ENCODE measurements at regions not wholly inside any gene's neighbourhood (a gene's known extent, or its start where the extent isn't known, plus 50 kb on each side); places are given as distances from the start of the nearest gene placed in this dataset.

DNA sequence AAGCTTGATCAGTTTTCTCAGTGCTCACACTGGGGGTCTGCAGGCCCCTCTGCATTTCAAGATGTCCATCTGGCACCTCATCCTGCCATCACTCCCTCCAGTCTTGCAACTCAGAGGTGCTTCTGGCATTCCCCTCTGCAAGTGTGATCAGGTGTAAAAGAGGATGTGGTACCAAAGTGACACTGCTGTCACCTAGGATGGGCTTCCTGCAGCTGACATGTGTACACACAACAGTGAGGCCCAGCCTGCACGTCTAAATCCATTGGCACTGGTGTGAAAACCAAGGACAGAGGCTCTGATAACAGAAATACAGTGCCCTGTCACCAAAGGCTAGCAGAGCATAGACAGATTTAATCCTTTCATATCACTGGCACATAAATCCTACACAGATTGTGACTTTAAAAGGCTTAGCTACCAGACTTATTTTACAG lies 162.5 kb upstream of the CELF2 start:
- Histone ChIP-seq H3K14ac (ENCODE audit: low read length) (no peak overlapping the region), H3K23ac (ENCODE audit: low read length) (no peak overlapping the region), H3K4me2 (ENCODE audit: low read length) (no peak overlapping the region), H4K8ac (ENCODE audit: low read depth, low read length) (no peak overlapping the region), H2AK5ac (ENCODE audit: low read length) (no peak overlapping the region), H3K79me2 (ENCODE audit: control insufficient read depth, insufficient read depth, low read length, poor library complexity) (no peaks in the 10 kb centered on the region), H2BK5ac (ENCODE audit: low read depth, low read length, poor library complexity) (no peak overlapping the region), H3K9me3 (ENCODE audit: insufficient read depth, low read depth, low read length) (peaks cover 3% of the 10 kb centered on the region), H3K27ac (ENCODE audit: low read depth, low read length) (no peak overlapping the region), H3K9ac (ENCODE audit: low read length) (no peak overlapping the region), H3K36me3 (ENCODE audit: control insufficient read depth in 1 of 2, insufficient read depth in 2 of 2, low read length in 2 of 2) (no peaks in the 10 kb centered on the region), H2BK12ac (ENCODE audit: low read length) (no peak overlapping the region), H3K4ac (ENCODE audit: low read depth, low read length) (no peak overlapping the region), H3K4me1 (ENCODE audit: control insufficient read depth in 1 of 2, insufficient read depth in 2 of 2, low read length in 2 of 2) (no peaks in the 10 kb centered on the region), H3K27me3 (ENCODE audit: insufficient read depth, low read length) (no peaks in the 10 kb centered on the region), H2BK120ac (ENCODE audit: insufficient read depth, low read length, poor library complexity) (no peak overlapping the region), H3K4me3 (ENCODE audit: low read depth, low read length) (no peak overlapping the region), H4K91ac (ENCODE audit: low read depth, low read length) (no peak overlapping the region), H3K79me1 (ENCODE audit: low read length) (no peaks in the 10 kb centered on the region), H3K18ac (ENCODE audit: low read length) (no peak overlapping the region), H4K12ac (ENCODE audit: low read depth, low read length) (no peak overlapping the region), H2AFZ (ENCODE audit: insufficient read depth, low read length, poor library complexity) (no peak overlapping the region)
- no CpG with 5 or more reads among the region's 1 CpG for WGBS (ENCODE audit: extremely low coverage, insufficient coverage, insufficient read length)
- DNase-seq: no peak

DNA sequence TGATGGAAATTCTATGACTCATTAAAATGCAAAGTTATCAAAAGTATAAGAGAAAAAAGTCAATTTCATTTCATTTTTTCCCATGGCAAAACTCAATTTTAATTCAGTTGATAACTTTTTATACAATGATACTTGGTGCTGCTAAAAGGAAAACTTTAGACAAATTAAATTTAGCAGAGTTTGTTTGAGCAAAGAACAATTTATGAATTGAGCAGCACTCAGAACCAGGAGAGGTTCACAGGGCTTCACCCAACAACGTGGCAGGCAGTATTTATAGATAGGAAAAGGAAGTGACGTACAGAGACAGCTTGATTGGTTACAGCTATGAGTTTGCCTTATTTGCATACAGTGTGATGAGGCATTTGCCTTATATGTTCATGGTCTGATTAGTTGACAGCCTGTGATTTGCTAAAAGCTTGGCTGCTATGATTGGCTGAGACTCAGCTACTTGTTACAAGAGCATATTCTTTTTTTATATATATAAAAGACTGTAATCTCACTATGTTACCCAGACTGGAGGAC lies 157.2 kb upstream of the CELF2 start:
- Histone ChIP-seq H2BK12ac (ENCODE audit: low read length) (no peak overlapping the region), H3K9me3 (ENCODE audit: insufficient read depth, low read depth, low read length) (no peaks in the 10 kb centered on the region), H2BK120ac (ENCODE audit: insufficient read depth, low read length, poor library complexity) (no peak overlapping the region), H3K9ac (ENCODE audit: low read length) (no peak overlapping the region), H3K27me3 (ENCODE audit: insufficient read depth, low read length) (no peaks in the 10 kb centered on the region), H3K79me2 (ENCODE audit: control insufficient read depth, insufficient read depth, low read length, poor library complexity) (no peaks in the 10 kb centered on the region), H3K23ac (ENCODE audit: low read length) (no peak overlapping the region), H3K4ac (ENCODE audit: low read depth, low read length) (no peak overlapping the region), H3K79me1 (ENCODE audit: low read length) (no peaks in the 10 kb centered on the region), H3K4me3 (ENCODE audit: low read depth, low read length) (no peak overlapping the region), H3K14ac (ENCODE audit: low read length) (no peak overlapping the region), H2AK5ac (ENCODE audit: low read length) (no peak overlapping the region), H3K4me1 (ENCODE audit: control insufficient read depth in 1 of 2, insufficient read depth in 2 of 2, low read length in 2 of 2) (no peaks in the 10 kb centered on the region), H3K4me2 (ENCODE audit: low read length) (no peak overlapping the region), H3K36me3 (ENCODE audit: control insufficient read depth in 1 of 2, insufficient read depth in 2 of 2, low read length in 2 of 2) (no peaks in the 10 kb centered on the region), H4K12ac (ENCODE audit: low read depth, low read length) (no peak overlapping the region), H3K18ac (ENCODE audit: low read length) (no peak overlapping the region), H4K91ac (ENCODE audit: low read depth, low read length) (no peak overlapping the region), H2BK5ac (ENCODE audit: low read depth, low read length, poor library complexity) (no peak overlapping the region), H3K27ac (ENCODE audit: low read depth, low read length) (no peak overlapping the region), H2AFZ (ENCODE audit: insufficient read depth, low read length, poor library complexity) (no peak overlapping the region), H4K8ac (ENCODE audit: low read depth, low read length) (no peak overlapping the region)
- DNase-seq: no peak
- no CpG with 5 or more reads among the region's 2 CpGs for WGBS (ENCODE audit: extremely low coverage, insufficient coverage, insufficient read length)

DNA sequence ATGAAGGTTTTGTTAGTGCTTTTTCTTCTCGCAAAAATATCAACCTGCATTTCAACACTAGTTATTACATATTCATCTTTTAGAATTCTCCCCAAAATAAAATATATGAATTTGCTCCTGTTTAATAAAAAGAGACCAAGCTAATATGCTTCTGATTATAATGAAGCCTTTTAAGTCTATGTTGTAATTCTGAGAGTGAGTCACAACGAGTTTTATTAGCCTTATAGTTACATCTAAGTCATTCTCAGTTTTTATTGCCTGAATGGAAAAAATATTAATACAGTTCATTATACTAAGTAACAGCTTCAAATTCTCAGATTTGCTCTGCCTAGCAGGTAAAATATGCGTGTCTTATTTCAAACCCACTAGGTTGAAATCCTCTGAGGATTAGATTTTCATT lies 152.4 kb upstream of the CELF2 start:
- Histone ChIP-seq H3K4me1 (ENCODE audit: control insufficient read depth in 1 of 2, insufficient read depth in 2 of 2, low read length in 2 of 2) (peaks cover 0 to 2% of the 10 kb centered on the region in 2 experiments), H3K18ac (ENCODE audit: low read length) (no peak overlapping the region), H4K12ac (ENCODE audit: low read depth, low read length) (no peak overlapping the region), H2BK5ac (ENCODE audit: low read depth, low read length, poor library complexity) (no peak overlapping the region), H3K79me2 (ENCODE audit: control insufficient read depth, insufficient read depth, low read length, poor library complexity) (no peaks in the 10 kb centered on the region), H4K91ac (ENCODE audit: low read depth, low read length) (no peak overlapping the region), H3K27me3 (ENCODE audit: insufficient read depth, low read length) (no peaks in the 10 kb centered on the region), H3K36me3 (ENCODE audit: control insufficient read depth in 1 of 2, insufficient read depth in 2 of 2, low read length in 2 of 2) (no peaks in the 10 kb centered on the region), H3K14ac (ENCODE audit: low read length) (no peak overlapping the region), H3K79me1 (ENCODE audit: low read length) (no peaks in the 10 kb centered on the region), H3K9me3 (ENCODE audit: insufficient read depth, low read depth, low read length) (no peaks in the 10 kb centered on the region), H3K4ac (ENCODE audit: low read depth, low read length) (no peak overlapping the region), H3K27ac (ENCODE audit: low read depth, low read length) (no peak overlapping the region), H2BK120ac (ENCODE audit: insufficient read depth, low read length, poor library complexity) (no peak overlapping the region), H2AFZ (ENCODE audit: insufficient read depth, low read length, poor library complexity) (no peak overlapping the region), H2BK12ac (ENCODE audit: low read length) (no peak overlapping the region), H2AK5ac (ENCODE audit: low read length) (no peak overlapping the region), H3K4me3 (ENCODE audit: low read depth, low read length) (no peak overlapping the region), H3K23ac (ENCODE audit: low read length) (no peak overlapping the region), H3K4me2 (ENCODE audit: low read length) (no peak overlapping the region), H4K8ac (ENCODE audit: low read depth, low read length) (no peak overlapping the region), H3K9ac (ENCODE audit: low read length) (no peak overlapping the region)
- WGBS (ENCODE audit: extremely low coverage, insufficient coverage, insufficient read length): no CpG with 5 or more reads among the region's 3 CpGs
- DNase-seq: no peak

DNA sequence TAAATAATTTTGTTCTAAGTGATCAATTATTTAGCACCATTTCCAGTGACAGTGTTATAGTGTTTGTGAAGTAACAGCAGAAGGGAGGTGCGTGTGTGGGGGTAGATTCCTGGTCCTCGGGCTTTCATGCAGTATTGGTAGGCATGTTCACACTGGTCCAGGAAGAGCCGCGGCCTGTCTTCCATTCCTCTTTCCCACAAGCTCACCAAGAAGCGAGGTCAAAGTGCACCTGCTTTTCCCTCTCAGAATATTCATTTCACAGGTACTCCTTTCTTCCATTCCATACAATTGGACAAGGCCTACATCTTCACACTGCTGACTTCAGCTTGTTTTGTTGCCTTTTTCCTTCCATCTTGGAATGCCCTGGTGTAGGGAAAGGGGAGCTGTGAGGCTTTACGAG lies 151.8 kb upstream of the CELF2 start:
- Histone ChIP-seq H2AFZ (ENCODE audit: insufficient read depth, low read length, poor library complexity) (no peak overlapping the region), H3K27ac (ENCODE audit: low read depth, low read length) (no peak overlapping the region), H4K12ac (ENCODE audit: low read depth, low read length) (no peak overlapping the region), H3K9ac (ENCODE audit: low read length) (no peak overlapping the region), H2BK12ac (ENCODE audit: low read length) (no peak overlapping the region), H3K27me3 (ENCODE audit: insufficient read depth, low read length) (no peaks in the 10 kb centered on the region), H2BK120ac (ENCODE audit: insufficient read depth, low read length, poor library complexity) (no peak overlapping the region), H3K79me2 (ENCODE audit: control insufficient read depth, insufficient read depth, low read length, poor library complexity) (no peaks in the 10 kb centered on the region), H3K4me3 (ENCODE audit: low read depth, low read length) (no peak overlapping the region), H2BK5ac (ENCODE audit: low read depth, low read length, poor library complexity) (no peak overlapping the region), H3K4ac (ENCODE audit: low read depth, low read length) (no peak overlapping the region), H4K8ac (ENCODE audit: low read depth, low read length) (no peak overlapping the region), H3K4me1 (ENCODE audit: control insufficient read depth in 1 of 2, insufficient read depth in 2 of 2, low read length in 2 of 2) (peaks cover 4 to 6% of the 10 kb centered on the region in 2 experiments), H3K9me3 (ENCODE audit: insufficient read depth, low read depth, low read length) (no peaks in the 10 kb centered on the region), H4K91ac (ENCODE audit: low read depth, low read length) (no peak overlapping the region), H3K79me1 (ENCODE audit: low read length) (no peaks in the 10 kb centered on the region), H3K4me2 (ENCODE audit: low read length) (no peak overlapping the region), H3K14ac (ENCODE audit: low read length) (no peak overlapping the region), H3K36me3 (ENCODE audit: control insufficient read depth in 1 of 2, insufficient read depth in 2 of 2, low read length in 2 of 2) (no peaks in the 10 kb centered on the region), H3K23ac (ENCODE audit: low read length) (no peak overlapping the region), H3K18ac (ENCODE audit: low read length) (no peak overlapping the region), H2AK5ac (ENCODE audit: low read length) (no peak overlapping the region)
- no peak for DNase-seq
- no CpG with 5 or more reads among the region's 6 CpGs for WGBS (ENCODE audit: extremely low coverage, insufficient coverage, insufficient read length)
